ENCODE measurements at regions not wholly inside any gene's neighbourhood (a gene's known extent, or its start where the extent isn't known, plus 50 kb on each side); places are given as distances from the start of the nearest gene placed in this dataset.
A peak's percentile ranks its signal among the peaks of the same experiment; 100 is the strongest.

GRCh38 chr5:158569534-158569933 is 530.2 kb downstream of the EBF1 start:
- no peak for DNase-seq (ENCODE audit: extremely low spot score)
- ChIA-PET POLR2A (no interaction called here), CTCF (interaction anchor here (2.0 kb wide), 1 partner anchor 16 kb away, joined by 5 read pairs; no protein-coding TSS in a partner anchor)
- no peak for TF ChIP-seq CTCF (IDR thresholded peaks at IDR 0.05; ENCODE audit: control extremely low read depth, extremely low read depth, low read depth, missing control alignments)

- peak; percentile 26 for DNase-seq (ENCODE audit: extremely low spot score)
- POLR2A ChIA-PET, result no interaction called here
- TF ChIP-seq CTCF (IDR thresholded peaks at IDR 0.05; ENCODE audit: control extremely low read depth, extremely low read depth, low read depth, missing control alignments), result no peak
- CTCF ChIA-PET, result interaction anchor here (1.1 to 1.3 kb wide), 4 partner anchors 14 to 567 kb away, joined by 3 to 4 read pairs (median 4); no protein-coding TSS in a partner anchor
These were observed 534.5 kb downstream of the EBF1 start for GRCh38 chr5:158565017-158565789.

GRCh38 chr5:158563760-158564390 is 535.8 kb downstream of the EBF1 start:
- ChIA-PET POLR2A (no interaction called here), CTCF (interaction anchor here (1.1 to 3.1 kb wide), 5 partner anchors 8 to 548 kb away, joined by 3 to 9 read pairs (median 4); no protein-coding TSS in a partner anchor)
- no peak for TF ChIP-seq CTCF (IDR thresholded peaks at IDR 0.05; ENCODE audit: control extremely low read depth, extremely low read depth, low read depth, missing control alignments)
- no peak for DNase-seq (ENCODE audit: extremely low spot score)

- CTCF ChIA-PET, result interaction anchor here (0.7 to 3.1 kb wide), 8 partner anchors 10 to 545 kb away, joined by 3 to 9 read pairs (median 3); no protein-coding TSS in a partner anchor
- no peak for DNase-seq (ENCODE audit: extremely low spot score)
- no peak for TF ChIP-seq CTCF (IDR thresholded peaks at IDR 0.05; ENCODE audit: control extremely low read depth, extremely low read depth, low read depth, missing control alignments)
- POLR2A ChIA-PET, result no interaction called here
These were observed 538.0 kb downstream of the EBF1 start for GRCh38 chr5:158561562-158562190.

GRCh38 chr5:158560170-158560569 is 539.5 kb downstream of the EBF1 start:
- ChIA-PET CTCF (interaction anchor here (1.6 to 2.2 kb wide), 2 partner anchors 9 to 14 kb away, joined by 5 read pairs; no protein-coding TSS in a partner anchor), POLR2A (no interaction called here)
- peak; percentile 62 for DNase-seq (ENCODE audit: extremely low spot score)
- no peak for TF ChIP-seq CTCF (IDR thresholded peaks at IDR 0.05; ENCODE audit: control extremely low read depth, extremely low read depth, low read depth, missing control alignments)

GRCh38 chr5:158559643-158560042 is 540.1 kb downstream of the EBF1 start:
- no peak for DNase-seq (ENCODE audit: extremely low spot score)
- ChIA-PET CTCF (interaction anchor here (1.6 to 2.2 kb wide), 2 partner anchors 9 to 14 kb away, joined by 5 read pairs; no protein-coding TSS in a partner anchor), POLR2A (no interaction called here)
- TF ChIP-seq CTCF (IDR thresholded peaks at IDR 0.05; ENCODE audit: control extremely low read depth, extremely low read depth, low read depth, missing control alignments), result no peak
